Panc1 (cell line): ENCODE measurements at regions not wholly inside any gene's neighbourhood (a gene's known extent, or its start where the extent isn't known, plus 50 kb on each side); places are given as distances from the start of the nearest gene placed in this dataset.

ENCODE experiments used
- ATAC-seq: fragments of 200-7000 bp; cut with Tn5 transposase; 2 replicates; pipeline ENCODE4 v1.9.1; 2020; ENCODE audit warnings: mild to moderate bottlenecking, moderate library complexity
- BruUV-seq: library from RNA; stranded (reverse); fragments of 400-500 nt; replicated peaks from 2 replicates; lab custom pipeline; 2021; lab: Mats Ljungman, UMichigan
- CTCF ChIA-PET: fragments of 300-600 bp; sonication (Branson Sonifier 250); formaldehyde crosslinking; loops from one replicate; lab custom pipeline; 2022; ENCODE audit warnings: antibody characterized with exemption; lab: Charles Lee
- POLR2A ChIA-PET: fragments of 300-600 bp; sonication (Branson Sonifier 250); formaldehyde crosslinking; loops from one replicate; lab custom pipeline; 2022; ENCODE audit warnings: antibody characterized with exemption; lab: Charles Lee
- DNase-seq: peaks from one replicate; pipeline ENCODE4 v3.0.0-alpha.2; 2010; ENCODE audit warnings: low read depth, low spot score
- H3K27ac ChIP-seq: 2 replicates; pipeline ENCODE4 v1.5.1; 2011; ENCODE audit warnings: mild to moderate bottlenecking, low read length, inconsistent platforms
- H3K27me3 ChIP-seq: fragments of 200-500 bp; sonication (Bioruptor generic); 2 replicates; pipeline ENCODE4 v1.6.0; 2014; ENCODE audit warnings: low read length, inconsistent platforms; ENCODE audit not compliant: control insufficient read depth, insufficient read depth
- H3K36me3 ChIP-seq: fragments of 200-500 bp; sonication (Bioruptor generic); 2 replicates; pipeline ENCODE4 v1.5.1; 2014; ENCODE audit warnings: inconsistent platforms, mild to moderate bottlenecking, low read length, moderate library complexity; ENCODE audit not compliant: control insufficient read depth, insufficient read depth
- H3K4me1 ChIP-seq: 2 replicates; pipeline ENCODE4 v1.5.1; 2011; ENCODE audit warnings: inconsistent platforms, mild to moderate bottlenecking, low read length, moderate library complexity; ENCODE audit not compliant: control insufficient read depth, insufficient read depth
- H3K4me3 ChIP-seq, 2 experiments: 2 replicates each; pipeline ENCODE4 v1.5.1; 2011 to 2012; ENCODE audit warnings: low read depth in 2 of 2, low read length in 2 of 2, mild to moderate bottlenecking in 2 of 2, inconsistent platforms in 1 of 2, moderate library complexity in 1 of 2
- H3K9me3 ChIP-seq: fragments of 200-500 bp; sonication (Bioruptor generic); 2 replicates; pipeline ENCODE4 v1.5.1; 2014; ENCODE audit warnings: low read depth, mild to moderate bottlenecking, inconsistent platforms, low read length, moderate library complexity; ENCODE audit not compliant: control insufficient read depth, insufficient read depth
- POLR2AphosphoS5 ChIP-seq: IDR thresholded peaks from 2 replicates; pipeline ENCODE4 v1.6.1; 2012; ENCODE audit warnings: mild to moderate bottlenecking, low read depth, low read length, moderate library complexity
- SIN3A ChIP-seq: IDR thresholded peaks from 2 replicates; pipeline ENCODE4 v1.6.1; 2012; ENCODE audit warnings: low read depth, mild to moderate bottlenecking, low read length, moderate library complexity, borderline replicate concordance; ENCODE audit not compliant: insufficient read depth
- TCF7L2 ChIP-seq: IDR thresholded peaks from 2 replicates; pipeline ENCODE4 v1.6.1; 2011; ENCODE audit warnings: mild to moderate bottlenecking, low read depth, low read length, inconsistent platforms
- in situ Hi-C: cut with HindIII; loops from 2 replicates; pipeline ENCODE4 v1.10.0; 2016; ENCODE audit warnings: low sequenced_read_pairs, low pct_unique_long_range_greater_than_20kb
- intact Hi-C: fragments of 100-400 bp; cut with micrococcal nuclease; formaldehyde crosslinking; loops from one replicate; pipeline ENCODE4 v1.10.0; 2022; ENCODE audit not compliant: unreplicated experiment
- TF ChIP-seq, protein P1 (sequence below): fragments of 450-650 bp; IDR thresholded peaks from 2 replicates; pipeline ENCODE4 v1.5.1; 2017; ENCODE audit warnings: mild to moderate bottlenecking
- TF ChIP-seq, protein P2 (sequence below), 2 experiments: IDR thresholded peaks; 2 replicates each; pipeline ENCODE4 v1.6.1; 2011 to 2012; ENCODE audit warnings: low read depth in 2 of 2, control low read depth in 1 of 2, low read length in 1 of 2, mild to moderate bottlenecking in 1 of 2, moderate library complexity in 1 of 2; ENCODE audit not compliant: insufficient read depth in 1 of 2

DNA sequence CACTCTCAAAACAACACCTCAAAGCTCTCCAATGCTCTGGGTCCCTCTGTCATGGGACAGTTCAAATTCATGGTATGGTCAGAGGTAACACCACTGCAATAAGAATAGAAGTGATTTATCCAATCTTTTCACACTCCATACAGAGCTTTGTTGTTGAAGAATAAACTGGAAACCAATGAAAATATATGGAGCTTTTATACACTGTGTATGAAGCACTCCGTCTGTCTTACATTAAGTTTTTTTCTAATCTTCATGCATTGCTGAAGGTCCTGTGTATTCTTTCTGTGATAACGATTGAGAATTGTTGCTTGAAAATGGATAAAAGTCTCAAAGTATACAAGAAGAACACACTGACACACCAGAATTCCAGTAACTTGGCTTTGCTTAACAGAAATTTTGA, 603.7 kb upstream of the LUZP2 start:
- no peaks in the 10 kb centered on the region for H3K36me3 ChIP-seq
- ChIA-PET CTCF (no interaction called here), POLR2A (no interaction called here)
- in situ Hi-C loops (no loop called here), intact Hi-C loops (no loop called here)
- no peak for DNase-seq
- BruUV-seq, result no TSS peak
- no peaks in the 10 kb centered on the region for H3K27me3 ChIP-seq
- H3K27ac ChIP-seq, result no peak overlapping the region
- ATAC-seq, result no peak
- H3K4me1 ChIP-seq, result no peaks in the 10 kb centered on the region
- no peaks in the 10 kb centered on the region for H3K9me3 ChIP-seq
- H3K4me3 ChIP-seq, result no peak overlapping the region
- TF ChIP-seq POLR2AphosphoS5 (no peak), TCF7L2 (no peak)

DNA sequence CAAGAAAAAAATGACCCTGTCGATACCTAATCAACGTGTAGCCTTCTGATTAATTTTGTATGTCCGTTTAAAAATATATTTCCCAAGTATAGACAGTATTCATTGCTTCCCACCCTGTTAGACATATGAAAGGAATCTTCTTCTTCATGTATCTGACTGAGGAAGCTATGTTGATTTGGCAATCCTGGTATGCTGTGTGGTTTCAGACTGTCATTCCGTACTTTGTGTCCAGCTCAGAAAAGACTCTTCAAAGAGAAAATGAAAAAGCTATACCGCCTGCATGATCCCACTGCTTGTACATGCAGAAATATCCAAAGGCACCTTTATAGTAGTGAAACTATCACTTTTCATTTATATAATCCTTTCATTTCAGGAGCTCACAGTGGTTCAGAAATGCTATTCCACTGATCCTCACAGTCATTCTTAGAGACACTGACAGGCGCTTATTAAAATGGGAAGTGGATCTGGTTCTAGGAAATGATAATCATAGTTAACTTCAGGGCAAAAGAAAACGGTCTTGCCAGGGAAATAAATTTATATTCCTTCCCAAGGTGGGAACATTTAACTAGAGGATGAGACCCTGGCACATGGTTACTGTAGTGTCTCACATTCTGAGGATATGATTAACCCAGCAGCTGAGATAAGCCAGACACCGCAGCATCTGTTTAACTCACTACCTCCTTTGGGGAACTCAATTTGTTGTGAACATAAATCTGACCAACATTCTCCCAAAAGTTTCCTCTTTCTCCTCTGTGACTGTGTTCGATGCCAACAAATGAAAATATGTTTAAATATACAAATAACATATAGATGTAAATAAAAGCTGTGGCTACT, 599.2 kb upstream of the LUZP2 start:
- Histone ChIP-seq H3K36me3 (no peaks in the 10 kb centered on the region), H3K4me1 (no peaks in the 10 kb centered on the region), H3K27me3 (no peaks in the 10 kb centered on the region), H3K4me3 (no peak overlapping the region), H3K27ac (no peak overlapping the region), H3K9me3 (no peaks in the 10 kb centered on the region)
- in situ Hi-C loops (no loop called here), intact Hi-C loops (no loop called here)
- TF ChIP-seq, protein P1, sequence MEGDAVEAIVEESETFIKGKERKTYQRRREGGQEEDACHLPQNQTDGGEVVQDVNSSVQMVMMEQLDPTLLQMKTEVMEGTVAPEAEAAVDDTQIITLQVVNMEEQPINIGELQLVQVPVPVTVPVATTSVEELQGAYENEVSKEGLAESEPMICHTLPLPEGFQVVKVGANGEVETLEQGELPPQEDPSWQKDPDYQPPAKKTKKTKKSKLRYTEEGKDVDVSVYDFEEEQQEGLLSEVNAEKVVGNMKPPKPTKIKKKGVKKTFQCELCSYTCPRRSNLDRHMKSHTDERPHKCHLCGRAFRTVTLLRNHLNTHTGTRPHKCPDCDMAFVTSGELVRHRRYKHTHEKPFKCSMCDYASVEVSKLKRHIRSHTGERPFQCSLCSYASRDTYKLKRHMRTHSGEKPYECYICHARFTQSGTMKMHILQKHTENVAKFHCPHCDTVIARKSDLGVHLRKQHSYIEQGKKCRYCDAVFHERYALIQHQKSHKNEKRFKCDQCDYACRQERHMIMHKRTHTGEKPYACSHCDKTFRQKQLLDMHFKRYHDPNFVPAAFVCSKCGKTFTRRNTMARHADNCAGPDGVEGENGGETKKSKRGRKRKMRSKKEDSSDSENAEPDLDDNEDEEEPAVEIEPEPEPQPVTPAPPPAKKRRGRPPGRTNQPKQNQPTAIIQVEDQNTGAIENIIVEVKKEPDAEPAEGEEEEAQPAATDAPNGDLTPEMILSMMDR, result no peak
- TF ChIP-seq POLR2AphosphoS5, result no peak
- no peak for TF ChIP-seq TCF7L2
- TF ChIP-seq, protein P2, sequence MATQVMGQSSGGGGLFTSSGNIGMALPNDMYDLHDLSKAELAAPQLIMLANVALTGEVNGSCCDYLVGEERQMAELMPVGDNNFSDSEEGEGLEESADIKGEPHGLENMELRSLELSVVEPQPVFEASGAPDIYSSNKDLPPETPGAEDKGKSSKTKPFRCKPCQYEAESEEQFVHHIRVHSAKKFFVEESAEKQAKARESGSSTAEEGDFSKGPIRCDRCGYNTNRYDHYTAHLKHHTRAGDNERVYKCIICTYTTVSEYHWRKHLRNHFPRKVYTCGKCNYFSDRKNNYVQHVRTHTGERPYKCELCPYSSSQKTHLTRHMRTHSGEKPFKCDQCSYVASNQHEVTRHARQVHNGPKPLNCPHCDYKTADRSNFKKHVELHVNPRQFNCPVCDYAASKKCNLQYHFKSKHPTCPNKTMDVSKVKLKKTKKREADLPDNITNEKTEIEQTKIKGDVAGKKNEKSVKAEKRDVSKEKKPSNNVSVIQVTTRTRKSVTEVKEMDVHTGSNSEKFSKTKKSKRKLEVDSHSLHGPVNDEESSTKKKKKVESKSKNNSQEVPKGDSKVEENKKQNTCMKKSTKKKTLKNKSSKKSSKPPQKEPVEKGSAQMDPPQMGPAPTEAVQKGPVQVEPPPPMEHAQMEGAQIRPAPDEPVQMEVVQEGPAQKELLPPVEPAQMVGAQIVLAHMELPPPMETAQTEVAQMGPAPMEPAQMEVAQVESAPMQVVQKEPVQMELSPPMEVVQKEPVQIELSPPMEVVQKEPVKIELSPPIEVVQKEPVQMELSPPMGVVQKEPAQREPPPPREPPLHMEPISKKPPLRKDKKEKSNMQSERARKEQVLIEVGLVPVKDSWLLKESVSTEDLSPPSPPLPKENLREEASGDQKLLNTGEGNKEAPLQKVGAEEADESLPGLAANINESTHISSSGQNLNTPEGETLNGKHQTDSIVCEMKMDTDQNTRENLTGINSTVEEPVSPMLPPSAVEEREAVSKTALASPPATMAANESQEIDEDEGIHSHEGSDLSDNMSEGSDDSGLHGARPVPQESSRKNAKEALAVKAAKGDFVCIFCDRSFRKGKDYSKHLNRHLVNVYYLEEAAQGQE (IDR thresholded peaks at IDR 0.05; ENCODE audit: insufficient read depth in 1 of 2, low read depth in 2 of 2, low read length in 1 of 2), result no peak
- TF ChIP-seq SIN3A, result no peak
- DNase-seq, result no peak
- CTCF ChIA-PET, result no interaction called here
- POLR2A ChIA-PET, result no interaction called here
- ATAC-seq, result no peak
- BruUV-seq, result no TSS peak

DNA sequence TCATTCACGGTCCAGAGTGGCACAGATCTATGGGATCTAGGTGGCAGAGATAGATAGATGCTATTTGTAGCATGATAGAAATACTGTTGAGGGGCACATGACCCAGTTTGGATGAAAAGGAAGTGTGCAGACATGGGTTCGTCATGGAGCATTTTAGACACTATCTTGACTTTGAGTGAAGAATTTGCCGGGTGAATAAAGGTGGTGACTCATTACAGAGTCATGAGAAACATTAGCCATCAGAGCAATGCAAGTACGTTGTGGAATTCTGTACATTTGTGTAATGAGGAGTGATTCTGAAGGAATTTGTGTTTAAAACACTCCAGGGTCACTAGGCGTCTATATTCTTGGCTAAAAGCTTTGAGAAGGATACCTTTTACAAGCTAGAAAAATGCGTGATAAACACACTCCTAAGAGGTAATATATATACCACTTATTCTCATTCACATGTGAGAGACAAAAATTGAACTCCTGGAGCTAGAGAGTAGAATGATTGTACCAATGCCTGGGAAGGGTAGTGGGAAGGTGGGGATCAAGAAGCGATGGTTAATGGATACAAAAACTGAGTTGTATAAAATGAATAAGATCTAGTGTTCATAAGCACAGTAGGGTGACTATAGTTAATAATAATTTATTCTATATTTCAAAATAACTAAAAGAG, 593.7 kb upstream of the LUZP2 start:
- CTCF ChIA-PET, result no interaction called here
- TF ChIP-seq POLR2AphosphoS5 (no peak), TCF7L2 (no peak), SIN3A (no peak)
- TF ChIP-seq, protein P2 (IDR thresholded peaks at IDR 0.05; ENCODE audit: insufficient read depth in 1 of 2, low read depth in 2 of 2, low read length in 1 of 2), result no peak
- TF ChIP-seq, protein P1, result no peak
- Histone ChIP-seq H3K27me3 (no peaks in the 10 kb centered on the region), H3K9me3 (no peaks in the 10 kb centered on the region), H3K27ac (no peak overlapping the region), H3K36me3 (no peaks in the 10 kb centered on the region), H3K4me3 (no peak overlapping the region), H3K4me1 (no peaks in the 10 kb centered on the region)
- BruUV-seq, result no TSS peak
- POLR2A ChIA-PET, result no interaction called here
- intact Hi-C loops, result no loop called here
- in situ Hi-C loops, result no loop called here
- ATAC-seq (peak; percentile 66), DNase-seq (peak; percentile 5)
